ENCODE measurements at regions not wholly inside any gene's neighbourhood (a gene's known extent, or its start where the extent isn't known, plus 50 kb on each side); places are given as distances from the start of the nearest gene placed in this dataset.

- no peak for DNase-seq
Observed at GRCh38 chr12:65602253-65602609, 222.1 kb upstream of the HMGA2 start.

GRCh38 chr12:65602610-65603295, 221.5 kb upstream of the HMGA2 start:
- DNase-seq: peak; percentile 97

GRCh38 chr12:65603438-65604351, 220.6 kb upstream of the HMGA2 start:
- peak; percentile 97 for DNase-seq

- peak; percentile 78 for DNase-seq
Observed at GRCh38 chr12:65605019-65605418, 219.3 kb upstream of the HMGA2 start.

- DNase-seq: no peak
Observed at GRCh38 chr12:65606008-65606766, 218.1 kb upstream of the HMGA2 start.

- DNase-seq: no peak
Observed at GRCh38 chr12:65607401-65607841, 216.9 kb upstream of the HMGA2 start.

GRCh38 chr12:65608319-65608916, 215.9 kb upstream of the HMGA2 start:
- peak; percentile 74 for DNase-seq

- peak; percentile 99 for DNase-seq
Observed at GRCh38 chr12:65609359-65609771, 214.9 kb upstream of the HMGA2 start.

- no peak for DNase-seq
Observed at GRCh38 chr12:65611396-65611795, 212.9 kb upstream of the HMGA2 start.

- no peak for DNase-seq
Observed at GRCh38 chr12:65612440-65612839, 211.8 kb upstream of the HMGA2 start.

GRCh38 chr12:65613692-65614091, 210.6 kb upstream of the HMGA2 start:
- peak; percentile 69 for DNase-seq

- no peak for DNase-seq
Observed at GRCh38 chr12:65614259-65614889, 209.9 kb upstream of the HMGA2 start.

GRCh38 chr12:65615118-65615517, 209.2 kb upstream of the HMGA2 start:
- peak; percentile 98 for DNase-seq

GRCh38 chr12:65616022-65616421, 208.3 kb upstream of the HMGA2 start:
- no peak for DNase-seq

- DNase-seq: no peak
Observed at GRCh38 chr12:65618588-65618987, 205.7 kb upstream of the HMGA2 start.

GRCh38 chr12:65619018-65619417, 205.3 kb upstream of the HMGA2 start:
- DNase-seq: no peak

- DNase-seq: no peak
Observed at GRCh38 chr12:65620046-65620445, 204.2 kb upstream of the HMGA2 start.

- DNase-seq: no peak
Observed at GRCh38 chr12:65622056-65622455, 202.2 kb upstream of the HMGA2 start.

- DNase-seq: no peak
Observed at GRCh38 chr12:65623507-65623906, 200.8 kb upstream of the HMGA2 start.

- no peak for DNase-seq
Observed at GRCh38 chr12:65624554-65625086, 199.7 kb upstream of the HMGA2 start.

GRCh38 chr12:65628061-65628460, 196.2 kb upstream of the HMGA2 start:
- DNase-seq: no peak

GRCh38 chr12:65630555-65630954, 193.7 kb upstream of the HMGA2 start:
- DNase-seq: no peak

Measured in HCEC 1CT (cell line).